CD4-positive, CD25-positive, alpha-beta regulatory T cell (primary cell): ENCODE measurements at regions not wholly inside any gene's neighbourhood (a gene's known extent, or its start where the extent isn't known, plus 50 kb on each side); places are given as distances from the start of the nearest gene placed in this dataset.
A peak's percentile ranks its signal among the peaks of the same experiment; 100 is the strongest.

ENCODE experiments used
- ATAC-seq, 2 donors: fragments of 150-1000 bp; cut with Tn5 transposase; one replicate each; pipeline ENCODE4 v1.10.0; 2021; ENCODE audit warnings: low read depth in 2 of 2, moderate number of reproducible peaks in 2 of 2, moderate library complexity in 1 of 2
- DNase-seq, 3 donors: peaks; one replicate each; pipeline versions ENCODE4 v3.0.0 to v3.0.0-alpha.2; 2012 to 2022; ENCODE audit warnings: mixed read lengths in 1 of 3
- H3K27ac ChIP-seq: one replicate; pipeline ENCODE4 v1.7.0; 2013; ENCODE audit warnings: mild to moderate bottlenecking, low read length; ENCODE audit not compliant: insufficient read depth, poor library complexity, severe bottlenecking
- H3K27me3 ChIP-seq: one replicate; pipeline ENCODE4 v1.7.0; 2013; ENCODE audit warnings: low read length; ENCODE audit not compliant: control insufficient read depth, insufficient read depth
- H3K36me3 ChIP-seq: one replicate; pipeline ENCODE4 v1.7.0; 2013; ENCODE audit warnings: mild to moderate bottlenecking, low read length, moderate library complexity; ENCODE audit not compliant: control insufficient read depth, insufficient read depth
- H3K4me1 ChIP-seq: 2 replicates; pipeline ENCODE4 v1.7.0; 2013; ENCODE audit warnings: mild to moderate bottlenecking, low read length; ENCODE audit not compliant: insufficient read depth, control insufficient read depth, poor library complexity, severe bottlenecking
- H3K4me3 ChIP-seq: one replicate; pipeline ENCODE4 v1.7.0; 2013; ENCODE audit warnings: low read depth, mild to moderate bottlenecking, low read length, moderate library complexity
- H3K9me3 ChIP-seq, 2 experiments: 1 replicate in 1 of 2; 2 replicates in 1 of 2; pipeline ENCODE4 v1.7.0; 2013; ENCODE audit warnings: low read length in 2 of 2, mild to moderate bottlenecking in 1 of 2, moderate library complexity in 1 of 2; ENCODE audit not compliant: control insufficient read depth in 2 of 2
- H3K27ac Mint-ChIP-seq, 3 donors: one replicate each; pipeline ENCODE4 v1.8.0; 2020 to 2022; ENCODE audit warnings: mild to moderate bottlenecking in 3 of 3, mixed read lengths in 3 of 3, moderate library complexity in 2 of 3
- H3K27me3 Mint-ChIP-seq: one replicate; pipeline ENCODE4 v1.8.0; 2022; ENCODE audit warnings: mild to moderate bottlenecking, mixed read lengths
- H3K36me3 Mint-ChIP-seq: one replicate; pipeline ENCODE4 v1.8.0; 2020; ENCODE audit warnings: mixed read lengths
- H3K4me1 Mint-ChIP-seq, 4 donors: one replicate each; pipeline ENCODE4 v1.8.0; 2020 to 2022; ENCODE audit warnings: mixed read lengths in 4 of 4, mild to moderate bottlenecking in 1 of 4
- H3K4me3 Mint-ChIP-seq, 4 donors: one replicate each; pipeline ENCODE4 v1.8.0; 2020 to 2022; ENCODE audit warnings: mild to moderate bottlenecking in 4 of 4, mixed read lengths in 4 of 4, moderate library complexity in 3 of 4
- H3K9me3 Mint-ChIP-seq, 7 donors: one replicate each; pipeline ENCODE4 v1.8.0; 2020 to 2022; ENCODE audit warnings: mixed read lengths in 7 of 7, mild to moderate bottlenecking in 3 of 7, moderate library complexity in 2 of 7

DNA sequence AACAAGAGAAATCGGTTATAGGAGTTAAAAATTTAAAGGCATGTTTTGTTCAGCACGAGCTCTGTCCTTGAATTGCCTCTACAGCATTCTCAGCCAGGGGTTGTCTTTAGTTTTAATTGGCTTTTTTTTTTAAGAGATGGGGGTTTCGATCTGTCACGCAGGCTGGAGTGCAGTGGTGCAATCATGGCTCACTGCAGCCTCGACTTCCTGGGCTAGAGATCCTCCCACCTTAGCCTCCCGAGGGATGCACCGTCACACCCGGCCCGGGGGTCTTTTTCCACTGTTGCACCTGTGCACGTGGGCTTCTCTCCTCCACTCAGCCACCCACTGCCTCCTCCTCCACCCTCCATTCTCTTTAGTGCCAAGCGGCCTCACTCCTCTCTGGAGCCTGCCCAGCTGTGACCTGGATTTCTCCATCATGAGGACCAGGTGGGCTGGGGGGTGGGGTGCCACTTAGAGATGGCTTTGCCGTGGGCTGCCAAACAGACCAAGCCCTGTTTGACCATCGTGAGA is 106.8 kb upstream of the SEC14L1 start:
- Histone ChIP-seq H3K27ac (no peak overlapping the region), H3K9me3 (peaks cover 4 to 10% of the 10 kb centered on the region in 2 experiments), H3K27me3 (no peaks in the 10 kb centered on the region), H3K4me3 (no peak overlapping the region), H3K36me3 (no peaks in the 10 kb centered on the region), H3K4me1 (no peaks in the 10 kb centered on the region)
- peak overlapping the region in 1 of 3 donors; percentile 20 for H3K27ac Mint-ChIP-seq
- no peak overlapping the region for H3K4me3 Mint-ChIP-seq
- H3K27me3 Mint-ChIP-seq, result peaks cover 29% of the 10 kb centered on the region
- H3K4me1 Mint-ChIP-seq, result no peaks in the 10 kb centered on the region
- ATAC-seq (no peak), DNase-seq (no peak)
- no peaks in the 10 kb centered on the region for H3K36me3 Mint-ChIP-seq
- peaks cover 0 to 8% (median 4%) of the 10 kb centered on the region in 7 donors for H3K9me3 Mint-ChIP-seq

DNA sequence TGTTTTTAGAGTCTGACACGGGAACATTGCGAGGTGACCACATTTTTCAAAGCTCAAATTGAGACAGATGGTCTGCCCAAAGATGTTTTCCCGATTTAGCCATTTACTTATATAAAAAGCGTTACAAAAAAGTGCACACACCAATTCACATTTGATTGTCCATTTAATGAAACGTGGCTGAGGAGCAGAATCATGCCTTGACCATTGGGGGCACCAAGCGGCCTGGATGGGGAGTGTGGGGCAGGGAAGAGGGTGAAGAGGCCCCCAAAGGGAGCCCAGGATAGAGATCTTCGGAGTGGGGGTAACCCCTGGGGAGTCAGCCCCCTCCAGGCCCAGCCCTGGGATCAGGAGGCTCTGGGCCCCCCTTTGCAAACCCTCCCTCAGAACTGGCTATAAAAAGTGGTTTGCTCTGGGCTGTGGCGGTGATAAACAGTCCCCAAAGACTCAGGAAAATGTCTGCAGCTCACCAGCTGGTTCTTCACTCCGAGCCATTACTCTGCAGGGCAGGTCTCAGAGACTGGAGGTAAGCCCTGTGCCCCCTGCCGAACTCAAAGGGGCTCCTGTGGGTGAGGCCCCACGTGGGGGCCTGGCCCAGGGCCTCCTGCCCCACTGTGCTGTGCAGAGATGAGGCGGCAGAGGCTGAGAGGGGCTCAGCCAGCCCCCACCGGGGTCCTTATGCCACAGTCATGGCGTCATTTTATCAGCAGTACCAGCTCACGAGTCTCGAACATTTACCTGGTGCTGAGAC is 105.9 kb upstream of the SEC14L1 start:
- H3K36me3 ChIP-seq, result no peaks in the 10 kb centered on the region
- H3K4me1 ChIP-seq, result no peaks in the 10 kb centered on the region
- Mint-ChIP-seq H3K27me3 (peaks cover 27% of the 10 kb centered on the region), H3K36me3 (no peaks in the 10 kb centered on the region), H3K27ac (no peak overlapping the region), H3K4me3 (no peak overlapping the region), H3K9me3 (peaks cover 0 to 8% (median 4%) of the 10 kb centered on the region in 7 donors), H3K4me1 (no peaks in the 10 kb centered on the region)
- H3K9me3 ChIP-seq, result peaks cover 4 to 10% of the 10 kb centered on the region in 2 experiments
- DNase-seq (no peak), ATAC-seq (no peak)
- H3K27ac ChIP-seq, result no peak overlapping the region
- no peak overlapping the region for H3K4me3 ChIP-seq
- no peaks in the 10 kb centered on the region for H3K27me3 ChIP-seq

DNA sequence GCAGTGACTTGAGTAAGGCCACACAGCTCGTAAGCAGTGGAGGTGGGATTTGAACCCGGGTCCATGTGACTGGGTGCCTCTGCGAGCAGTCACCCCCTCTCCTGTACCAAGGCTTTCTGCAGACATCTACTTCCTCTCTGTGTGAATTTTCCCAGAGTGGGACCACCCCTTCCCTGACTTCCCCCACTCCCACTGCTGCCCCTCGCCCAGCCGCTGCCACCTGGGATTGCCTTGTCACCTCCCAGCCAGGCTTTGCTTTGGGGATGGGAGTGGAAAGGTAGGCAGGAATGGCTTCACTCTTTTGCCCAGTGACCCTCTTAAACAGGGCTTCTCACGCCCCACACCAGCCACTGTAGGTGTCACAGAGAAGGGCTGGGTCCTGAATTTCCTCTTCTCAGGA is 105.2 kb upstream of the SEC14L1 start:
- Histone ChIP-seq H3K27ac (no peak overlapping the region), H3K36me3 (no peaks in the 10 kb centered on the region), H3K27me3 (no peaks in the 10 kb centered on the region), H3K9me3 (peaks cover 4 to 10% of the 10 kb centered on the region in 2 experiments), H3K4me3 (no peak overlapping the region), H3K4me1 (no peaks in the 10 kb centered on the region)
- no peak for ATAC-seq
- H3K4me1 Mint-ChIP-seq, result no peaks in the 10 kb centered on the region
- H3K9me3 Mint-ChIP-seq, result peaks cover 0 to 8% (median 4%) of the 10 kb centered on the region in 7 donors
- H3K4me3 Mint-ChIP-seq, result no peak overlapping the region
- no peaks in the 10 kb centered on the region for H3K36me3 Mint-ChIP-seq
- peaks cover 27% of the 10 kb centered on the region for H3K27me3 Mint-ChIP-seq
- no peak overlapping the region for H3K27ac Mint-ChIP-seq
- no peak for DNase-seq

DNA sequence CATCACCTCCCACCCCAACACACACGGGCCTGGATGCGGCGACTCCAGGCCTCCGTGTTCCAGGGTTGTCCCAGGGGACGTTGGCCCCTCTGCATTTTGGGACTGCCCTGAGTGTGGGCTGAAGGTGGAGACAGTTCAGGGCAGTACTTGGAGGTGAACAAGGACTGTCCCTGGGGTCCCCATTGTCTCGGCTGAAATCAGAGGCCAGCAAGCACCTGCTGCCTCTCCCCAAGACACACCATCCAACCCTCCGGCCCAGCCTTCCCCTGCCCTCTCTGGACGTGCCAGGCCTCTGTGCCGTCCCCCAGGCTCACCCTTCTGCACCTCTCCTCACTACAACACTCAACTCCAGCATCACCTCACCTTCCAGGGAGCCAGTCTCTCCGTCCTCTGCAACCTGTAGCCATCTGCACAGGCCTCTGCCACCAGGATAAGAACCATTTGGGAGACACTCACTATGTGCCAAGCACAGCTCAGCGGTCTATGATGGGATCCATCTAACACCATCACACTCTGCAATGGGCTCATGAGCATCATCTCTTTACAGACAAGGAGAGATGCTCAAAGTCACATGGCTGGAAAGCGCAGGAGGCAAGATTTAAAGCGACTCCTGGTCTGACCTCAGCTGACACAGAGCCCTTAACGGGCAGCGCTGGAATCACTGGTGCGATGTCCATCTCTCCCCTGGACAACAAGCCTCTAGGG is 104.5 kb upstream of the SEC14L1 start:
- Histone ChIP-seq H3K9me3 (peaks cover 4 to 10% of the 10 kb centered on the region in 2 experiments), H3K27me3 (no peaks in the 10 kb centered on the region), H3K4me1 (no peaks in the 10 kb centered on the region), H3K4me3 (no peak overlapping the region), H3K36me3 (no peaks in the 10 kb centered on the region), H3K27ac (no peak overlapping the region)
- H3K27ac Mint-ChIP-seq, result no peak overlapping the region
- H3K36me3 Mint-ChIP-seq, result no peaks in the 10 kb centered on the region
- no peaks in the 10 kb centered on the region for H3K4me1 Mint-ChIP-seq
- peaks cover 0 to 7% (median 4%) of the 10 kb centered on the region in 7 donors for H3K9me3 Mint-ChIP-seq
- DNase-seq (no peak), ATAC-seq (no peak)
- H3K4me3 Mint-ChIP-seq, result no peak overlapping the region
- H3K27me3 Mint-ChIP-seq, result peaks cover 23% of the 10 kb centered on the region

DNA sequence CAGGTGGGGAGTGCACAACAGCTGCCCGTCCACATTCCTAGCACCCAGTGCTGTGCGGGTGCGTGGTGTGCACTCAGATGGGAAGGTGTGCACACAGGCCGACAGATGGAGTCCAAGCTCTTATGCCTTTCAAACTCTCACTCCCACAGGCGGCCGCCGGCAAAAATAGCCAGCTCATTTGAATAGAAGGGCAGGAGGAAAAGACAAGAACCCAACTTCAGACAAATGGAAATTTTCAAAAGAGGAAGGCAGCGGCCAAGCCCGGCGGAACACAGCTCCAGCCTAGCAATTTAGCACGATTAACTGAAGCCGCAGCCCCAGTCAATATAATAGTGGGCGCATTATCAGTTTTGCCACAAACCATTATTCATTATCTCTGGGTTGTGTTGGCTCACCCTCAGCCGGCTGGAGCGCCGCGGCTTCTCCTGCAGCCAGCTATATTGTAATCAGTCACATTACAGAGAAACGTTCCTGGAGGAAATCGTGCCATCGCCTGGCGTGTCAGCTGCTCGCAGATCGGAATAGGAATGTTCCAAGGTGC is 103.9 kb upstream of the SEC14L1 start:
- H3K4me3 Mint-ChIP-seq, result no peak overlapping the region
- no peaks in the 10 kb centered on the region for H3K4me1 Mint-ChIP-seq
- no peaks in the 10 kb centered on the region for H3K4me1 ChIP-seq
- no peaks in the 10 kb centered on the region for H3K27me3 ChIP-seq
- peaks cover 0 to 7% (median 2%) of the 10 kb centered on the region in 7 donors for H3K9me3 Mint-ChIP-seq
- peaks cover 2 to 3% of the 10 kb centered on the region in 2 experiments for H3K9me3 ChIP-seq
- no peak overlapping the region for H3K27ac ChIP-seq
- DNase-seq, result no peak
- no peaks in the 10 kb centered on the region for H3K36me3 Mint-ChIP-seq
- ATAC-seq, result no peak
- no peak overlapping the region for H3K4me3 ChIP-seq
- H3K36me3 ChIP-seq, result no peaks in the 10 kb centered on the region
- H3K27ac Mint-ChIP-seq, result no peak overlapping the region
- peaks cover 22% of the 10 kb centered on the region for H3K27me3 Mint-ChIP-seq

DNA sequence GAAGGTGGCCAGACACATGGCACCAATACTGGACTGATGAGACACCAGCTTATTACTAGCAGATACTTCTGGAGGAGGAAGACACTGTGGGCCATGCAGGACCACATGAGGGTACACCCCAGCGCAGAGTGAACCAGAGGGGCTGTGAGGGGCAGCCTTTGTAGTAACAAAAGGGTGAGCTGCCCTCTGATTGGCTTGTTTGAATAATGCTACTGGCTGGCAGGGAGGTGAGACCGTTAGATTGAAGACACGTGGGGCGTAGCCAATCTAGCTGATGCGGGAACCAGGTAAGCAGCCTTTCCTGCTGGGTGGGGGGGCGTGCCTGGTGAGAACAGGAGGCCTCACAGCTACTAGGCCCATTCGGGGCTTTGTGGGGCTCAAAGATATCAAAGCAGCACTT is 102.8 kb upstream of the SEC14L1 start:
- H3K4me3 ChIP-seq, result no peak overlapping the region
- H3K9me3 ChIP-seq, result no peaks in the 10 kb centered on the region
- H3K4me1 ChIP-seq, result no peaks in the 10 kb centered on the region
- H3K4me1 Mint-ChIP-seq, result no peaks in the 10 kb centered on the region
- H3K9me3 Mint-ChIP-seq, result peaks cover 0 to 4% (median 0%) of the 10 kb centered on the region in 7 donors
- no peak overlapping the region for H3K4me3 Mint-ChIP-seq
- H3K27me3 Mint-ChIP-seq, result peaks cover 22% of the 10 kb centered on the region
- DNase-seq (no peak), ATAC-seq (no peak)
- H3K36me3 ChIP-seq, result no peaks in the 10 kb centered on the region
- peak overlapping the region in 1 of 3 donors; percentile 38 for H3K27ac Mint-ChIP-seq
- no peak overlapping the region for H3K27ac ChIP-seq
- no peaks in the 10 kb centered on the region for H3K27me3 ChIP-seq
- no peaks in the 10 kb centered on the region for H3K36me3 Mint-ChIP-seq

DNA sequence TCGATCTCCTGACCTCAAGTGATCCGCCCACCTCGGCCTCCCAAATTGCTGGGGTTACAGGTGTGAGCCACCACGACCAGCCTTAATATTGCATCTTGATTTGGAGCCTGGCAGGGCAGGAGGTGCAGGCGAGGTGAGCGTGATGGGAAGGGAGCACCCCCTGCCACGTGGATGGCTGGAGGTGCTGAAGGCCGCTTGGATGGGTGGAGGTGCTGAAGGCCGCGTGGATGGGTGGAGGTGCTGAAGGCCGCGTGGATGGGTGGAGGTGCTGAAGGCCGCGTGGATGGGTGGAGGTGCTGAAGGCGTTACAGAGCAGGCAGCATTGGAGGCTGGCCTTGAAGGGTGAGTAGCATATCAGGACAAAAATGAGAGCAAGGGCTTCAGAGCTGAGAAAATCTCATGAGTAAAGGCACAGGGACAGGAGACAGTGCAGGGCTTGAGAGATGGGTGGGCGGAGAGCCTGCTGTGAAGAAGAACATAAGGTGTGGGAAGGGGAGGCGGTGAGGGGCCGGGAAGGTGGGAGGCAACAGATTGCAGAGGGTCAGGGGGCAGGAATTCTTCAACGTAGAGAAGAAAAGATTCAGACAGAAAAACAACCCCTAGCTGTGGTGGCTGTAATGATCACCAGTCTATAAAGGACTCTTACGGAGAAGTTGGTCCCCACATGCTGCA is 101.7 kb upstream of the SEC14L1 start:
- Mint-ChIP-seq H3K4me1 (no peaks in the 10 kb centered on the region), H3K27me3 (peaks cover 22% of the 10 kb centered on the region), H3K9me3 (peaks cover 0 to 2% (median 0%) of the 10 kb centered on the region in 7 donors), H3K4me3 (no peak overlapping the region), H3K27ac (peak overlapping the region in 1 of 3 donors; percentile 52), H3K36me3 (no peaks in the 10 kb centered on the region)
- no peaks in the 10 kb centered on the region for H3K27me3 ChIP-seq
- no peak overlapping the region for H3K27ac ChIP-seq
- ATAC-seq (no peak), DNase-seq (no peak)
- no peaks in the 10 kb centered on the region for H3K9me3 ChIP-seq
- H3K36me3 ChIP-seq, result no peaks in the 10 kb centered on the region
- H3K4me3 ChIP-seq, result no peak overlapping the region
- H3K4me1 ChIP-seq, result no peaks in the 10 kb centered on the region
